Tibial nerve (tissue), 4 donors: ENCODE measurements at regions not wholly inside any gene's neighbourhood (a gene's known extent, or its start where the extent isn't known, plus 50 kb on each side); places are given as distances from the start of the nearest gene placed in this dataset.

Experiments
- DNase-seq, 2 donors: peaks; one replicate each; pipeline ENCODE4 v3.0.0-alpha.2; 2019; ENCODE audit warnings: low spot score in 2 of 2
- H3K27ac ChIP-seq, 4 donors: fragments of 200-600 bp; sonication (generic) in 3 of 4; one replicate each; pipeline ENCODE4 v1.5.1; 2017 to 2019; ENCODE audit warnings: mild to moderate bottlenecking in 1 of 4
- H3K27me3 ChIP-seq, 2 donors: fragments of 200-600 bp; sonication (generic) in 1 of 2; one replicate each; pipeline versions ENCODE4 v1.5.1 to v1.6.0; 2017 to 2019
- H3K36me3 ChIP-seq, 3 donors: fragments of 200-600 bp; sonication (generic); one replicate each; pipeline ENCODE4 v1.5.1; 2018 to 2019
- H3K4me1 ChIP-seq, 4 donors: fragments of 200-600 bp; sonication (generic) in 3 of 4; one replicate each; pipeline ENCODE4 v1.5.1; 2017 to 2019
- H3K4me3 ChIP-seq, 4 donors: fragments of 200-600 bp; sonication (generic) in 3 of 4; one replicate each; pipeline ENCODE4 v1.5.1; 2017 to 2019; ENCODE audit warnings: mild to moderate bottlenecking in 1 of 4, moderate library complexity in 1 of 4
- H3K9me3 ChIP-seq, 4 donors: fragments of 200-600 bp; sonication (generic) in 3 of 4; one replicate each; pipeline ENCODE4 v1.5.1; 2017 to 2019
- EP300 ChIP-seq, 2 donors: sonication (generic); formaldehyde crosslinking; IDR thresholded peaks; one replicate each; pipeline ENCODE4 v1.6.1; 2017; ENCODE audit warnings: antibody characterized with exemption in 2 of 2, mild to moderate bottlenecking in 1 of 2
- POLR2A ChIP-seq, 2 donors: fragments of 450-650 bp; IDR thresholded peaks; one replicate each; pipeline ENCODE4 v1.6.1; 2017; ENCODE audit warnings: antibody characterized with exemption in 2 of 2, mild to moderate bottlenecking in 2 of 2, moderate library complexity in 2 of 2
- WGBS, 2 donors: methylation state at CpG; one replicate each; pipeline ENCODE4 v1.1.5; 2018; 5-methylcytosine and 5-hydroxymethylcytosine counted together
- TF ChIP-seq, protein P1 (sequence below), 5 experiments: fragments of 200-600 bp in 3 of 5; fragments of 450-650 bp in 2 of 5; sonication (generic) in 3 of 5; IDR thresholded peaks; one replicate each; pipeline ENCODE4 v1.5.1; 2016 to 2019; ENCODE audit warnings: antibody characterized with exemption in 5 of 5, mild to moderate bottlenecking in 3 of 5, moderate library complexity in 2 of 5

DNA sequence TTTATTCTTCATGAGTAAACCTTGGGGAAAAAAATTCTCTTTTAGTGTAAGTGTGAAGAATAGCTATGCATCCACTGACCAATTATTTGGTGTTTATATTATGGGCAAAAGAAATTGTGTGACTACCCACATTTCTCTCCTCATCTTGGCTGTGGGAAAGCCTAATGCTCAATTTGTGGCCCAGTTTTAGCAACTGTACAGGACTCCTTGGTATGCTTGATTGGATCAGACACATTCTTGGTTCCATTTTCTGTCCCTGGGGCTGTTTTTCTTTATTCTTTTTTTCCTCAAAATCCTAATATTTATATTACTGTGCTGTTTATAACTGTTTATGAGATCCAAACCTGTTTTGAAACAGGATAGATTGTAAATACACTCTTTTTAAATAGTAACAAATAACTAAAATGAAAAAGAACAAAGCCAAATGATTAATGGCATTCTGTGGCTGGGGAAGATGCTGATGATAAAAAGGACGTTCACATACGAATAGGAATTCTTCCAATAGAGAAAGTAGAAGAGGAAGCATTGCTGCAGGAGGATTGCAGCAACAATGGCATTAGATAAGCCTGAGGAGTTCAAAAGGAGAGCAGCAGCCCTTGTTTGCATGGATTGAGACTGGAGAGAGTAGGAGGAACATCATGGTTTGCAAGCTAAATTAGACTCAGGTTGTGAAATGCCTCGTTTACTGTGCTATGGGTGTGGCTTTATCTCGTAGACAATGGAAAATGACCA, 580.5 kb downstream of the INHBA start:
- H3K36me3 ChIP-seq, result no peaks in the 10 kb centered on the region
- no peaks in the 10 kb centered on the region for H3K4me1 ChIP-seq
- no peak overlapping the region for H3K4me3 ChIP-seq
- no peaks in the 10 kb centered on the region for H3K9me3 ChIP-seq
- no peaks in the 10 kb centered on the region for H3K27me3 ChIP-seq
- H3K27ac ChIP-seq, result no peak overlapping the region
- no peak for TF ChIP-seq EP300 (IDR thresholded peaks at IDR 0.05)
- no peak for DNase-seq
- 44 to 45% methylated on average over 4 of the region's 4 CpGs for WGBS, 2 donors

DNA sequence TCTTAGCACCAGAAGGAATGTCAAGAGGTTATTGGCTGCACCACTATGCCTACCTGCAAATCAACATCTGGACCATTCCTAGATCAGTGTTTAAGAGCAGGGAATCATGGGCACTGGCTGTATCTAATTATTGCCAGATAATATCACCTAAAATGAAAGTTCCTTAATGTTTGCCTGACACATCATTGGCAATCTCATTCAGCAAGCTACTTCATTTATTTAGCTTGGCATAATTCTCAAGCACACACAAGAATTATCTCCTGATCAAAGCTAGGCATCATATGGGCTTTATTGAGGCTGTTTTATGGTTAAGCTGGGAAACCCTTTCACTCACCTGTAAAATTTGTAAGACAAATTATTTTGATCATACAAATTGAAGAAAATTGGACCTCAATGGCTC, 581.7 kb downstream of the INHBA start:
- Histone ChIP-seq H3K27ac (no peak overlapping the region), H3K9me3 (no peaks in the 10 kb centered on the region), H3K36me3 (no peaks in the 10 kb centered on the region), H3K4me1 (no peaks in the 10 kb centered on the region), H3K27me3 (no peaks in the 10 kb centered on the region), H3K4me3 (no peak overlapping the region)
- no peak for DNase-seq
- TF ChIP-seq, protein P1, sequence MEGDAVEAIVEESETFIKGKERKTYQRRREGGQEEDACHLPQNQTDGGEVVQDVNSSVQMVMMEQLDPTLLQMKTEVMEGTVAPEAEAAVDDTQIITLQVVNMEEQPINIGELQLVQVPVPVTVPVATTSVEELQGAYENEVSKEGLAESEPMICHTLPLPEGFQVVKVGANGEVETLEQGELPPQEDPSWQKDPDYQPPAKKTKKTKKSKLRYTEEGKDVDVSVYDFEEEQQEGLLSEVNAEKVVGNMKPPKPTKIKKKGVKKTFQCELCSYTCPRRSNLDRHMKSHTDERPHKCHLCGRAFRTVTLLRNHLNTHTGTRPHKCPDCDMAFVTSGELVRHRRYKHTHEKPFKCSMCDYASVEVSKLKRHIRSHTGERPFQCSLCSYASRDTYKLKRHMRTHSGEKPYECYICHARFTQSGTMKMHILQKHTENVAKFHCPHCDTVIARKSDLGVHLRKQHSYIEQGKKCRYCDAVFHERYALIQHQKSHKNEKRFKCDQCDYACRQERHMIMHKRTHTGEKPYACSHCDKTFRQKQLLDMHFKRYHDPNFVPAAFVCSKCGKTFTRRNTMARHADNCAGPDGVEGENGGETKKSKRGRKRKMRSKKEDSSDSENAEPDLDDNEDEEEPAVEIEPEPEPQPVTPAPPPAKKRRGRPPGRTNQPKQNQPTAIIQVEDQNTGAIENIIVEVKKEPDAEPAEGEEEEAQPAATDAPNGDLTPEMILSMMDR (IDR thresholded peaks at IDR 0.05), result no peak
- TF ChIP-seq POLR2A (IDR thresholded peaks at IDR 0.05) (no peak), EP300 (IDR thresholded peaks at IDR 0.05) (no peak)

DNA sequence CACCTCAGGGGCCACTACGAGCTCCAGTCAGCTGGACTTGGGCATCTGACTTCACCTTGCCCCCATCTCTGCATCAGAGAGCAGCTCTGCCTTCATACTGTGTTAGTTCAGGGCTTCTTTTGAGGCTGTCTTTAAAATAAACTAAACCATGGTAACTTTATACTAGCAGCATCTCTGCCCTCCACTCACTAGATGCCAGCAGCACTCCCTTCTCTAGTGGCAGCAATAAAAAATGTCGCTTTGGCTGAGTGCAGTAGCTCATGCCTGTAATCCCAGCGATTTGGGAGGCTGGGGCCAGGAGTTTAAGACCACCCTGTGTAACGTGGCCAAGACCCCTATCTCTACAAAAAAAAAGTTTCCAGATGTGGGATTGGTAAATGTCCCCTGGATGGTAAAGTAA, 584.4 kb downstream of the INHBA start:
- Histone ChIP-seq H3K27ac (no peak overlapping the region), H3K9me3 (no peaks in the 10 kb centered on the region), H3K4me1 (no peaks in the 10 kb centered on the region), H3K27me3 (no peaks in the 10 kb centered on the region), H3K36me3 (no peaks in the 10 kb centered on the region), H3K4me3 (no peak overlapping the region)
- no peak for DNase-seq
- TF ChIP-seq EP300 (IDR thresholded peaks at IDR 0.05), result no peak
- TF ChIP-seq, protein P1 (IDR thresholded peaks at IDR 0.05), result no peak
- no peak for TF ChIP-seq POLR2A (IDR thresholded peaks at IDR 0.05)
- WGBS, 2 donors, result 48 to 67% methylated on average over 4 of the region's 4 CpGs

DNA sequence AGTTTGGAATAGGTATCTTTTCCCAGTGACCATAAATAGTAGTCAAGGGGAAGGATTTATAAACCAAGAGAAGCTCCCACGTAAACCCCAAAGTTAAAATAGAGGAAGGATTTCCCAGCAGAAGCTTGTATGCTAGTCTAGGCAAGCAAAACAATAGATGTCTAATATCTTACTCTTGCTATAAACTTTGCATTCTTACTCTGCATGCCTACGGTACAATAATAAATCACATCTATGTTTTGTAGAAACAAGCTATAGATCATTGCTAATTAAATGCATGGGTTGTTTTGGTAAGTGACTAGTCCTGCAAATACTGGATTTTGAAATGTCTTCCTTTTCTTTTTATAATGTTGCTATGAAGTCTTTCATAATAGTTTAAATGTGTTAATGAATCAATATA, 585.5 kb downstream of the INHBA start:
- no peak for TF ChIP-seq EP300 (IDR thresholded peaks at IDR 0.05)
- TF ChIP-seq, protein P1 (IDR thresholded peaks at IDR 0.05), result no peak
- TF ChIP-seq POLR2A (IDR thresholded peaks at IDR 0.05), result no peak
- Histone ChIP-seq H3K27ac (no peak overlapping the region), H3K27me3 (no peaks in the 10 kb centered on the region), H3K4me1 (no peaks in the 10 kb centered on the region), H3K9me3 (no peaks in the 10 kb centered on the region), H3K4me3 (no peak overlapping the region), H3K36me3 (no peaks in the 10 kb centered on the region)
- WGBS, 2 donors, result 64 to 66% methylated on average over 2 of the region's 2 CpGs
- no peak for DNase-seq

DNA sequence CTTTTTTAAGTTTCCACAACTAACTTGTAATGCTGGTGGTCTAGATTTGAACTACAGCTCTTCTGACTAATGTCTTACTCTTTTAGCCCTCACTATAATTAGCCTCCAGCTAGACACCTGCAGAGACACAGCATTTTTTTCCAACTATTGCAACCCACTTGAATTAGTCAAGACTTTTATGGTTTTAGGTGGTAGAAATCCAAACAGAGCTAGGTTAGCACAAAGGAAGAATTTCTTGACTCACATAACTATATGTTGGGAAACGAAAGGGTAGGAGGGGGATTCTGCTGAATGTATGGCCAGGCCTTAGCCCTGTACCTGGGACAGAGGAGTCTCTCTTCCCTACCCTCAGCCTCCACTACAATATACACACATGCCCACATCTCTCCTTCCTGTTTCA, 586.1 kb downstream of the INHBA start:
- H3K27ac ChIP-seq, result no peak overlapping the region
- 92 to 93% methylated on average over 1 of the region's 1 CpG for WGBS, 2 donors
- H3K9me3 ChIP-seq, result no peaks in the 10 kb centered on the region
- TF ChIP-seq POLR2A (IDR thresholded peaks at IDR 0.05) (no peak), EP300 (IDR thresholded peaks at IDR 0.05) (no peak)
- TF ChIP-seq, protein P1 (IDR thresholded peaks at IDR 0.05), result no peak
- no peaks in the 10 kb centered on the region for H3K36me3 ChIP-seq
- no peaks in the 10 kb centered on the region for H3K4me1 ChIP-seq
- no peak for DNase-seq
- no peaks in the 10 kb centered on the region for H3K27me3 ChIP-seq
- no peak overlapping the region for H3K4me3 ChIP-seq

DNA sequence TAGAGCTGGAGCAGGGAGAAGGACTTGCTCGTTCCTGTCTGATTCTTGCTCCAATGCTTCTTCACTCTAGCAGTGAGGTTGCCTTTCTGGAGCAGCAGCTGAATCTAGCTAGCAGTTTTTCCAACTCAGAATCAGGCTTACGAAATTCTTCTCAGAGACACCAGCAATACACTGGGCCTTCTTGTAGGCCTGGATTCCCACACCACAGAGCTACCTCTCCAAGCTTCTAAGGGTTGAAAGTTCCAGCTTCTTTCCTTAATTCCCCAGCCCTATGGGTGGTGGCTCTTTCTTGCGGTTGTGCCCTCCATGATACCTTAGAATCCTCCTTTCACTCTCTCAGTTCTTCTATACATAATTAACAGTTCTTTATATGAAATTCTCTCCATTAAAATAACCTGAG, 586.6 kb downstream of the INHBA start:
- no peak for DNase-seq
- Histone ChIP-seq H3K27ac (no peak overlapping the region), H3K4me1 (no peaks in the 10 kb centered on the region), H3K36me3 (no peaks in the 10 kb centered on the region), H3K9me3 (no peaks in the 10 kb centered on the region), H3K4me3 (no peak overlapping the region), H3K27me3 (no peaks in the 10 kb centered on the region)
- WGBS, 2 donors, result 92 to 96% methylated on average over 3 of the region's 3 CpGs
- no peak for TF ChIP-seq POLR2A (IDR thresholded peaks at IDR 0.05)
- TF ChIP-seq EP300 (IDR thresholded peaks at IDR 0.05), result no peak
- TF ChIP-seq, protein P1 (IDR thresholded peaks at IDR 0.05), result no peak
